Panc1 (cell line): ENCODE measurements at regions not wholly inside any gene's neighbourhood (a gene's known extent, or its start where the extent isn't known, plus 50 kb on each side); places are given as distances from the start of the nearest gene placed in this dataset.

ENCODE experiments used
- POLR2AphosphoS5 ChIP-seq: IDR thresholded peaks from 2 replicates; pipeline ENCODE4 v1.6.1; 2012; ENCODE audit warnings: mild to moderate bottlenecking, low read depth, low read length, moderate library complexity
- TF ChIP-seq, protein P1 (sequence below): fragments of 450-650 bp; IDR thresholded peaks from 2 replicates; pipeline ENCODE4 v1.5.1; 2017; ENCODE audit warnings: mild to moderate bottlenecking
- TF ChIP-seq, protein P2 (sequence below), 2 experiments: IDR thresholded peaks; 2 replicates each; pipeline ENCODE4 v1.6.1; 2011 to 2012; ENCODE audit warnings: low read depth in 2 of 2, control low read depth in 1 of 2, low read length in 1 of 2, mild to moderate bottlenecking in 1 of 2, moderate library complexity in 1 of 2; ENCODE audit not compliant: insufficient read depth in 1 of 2

DNA sequence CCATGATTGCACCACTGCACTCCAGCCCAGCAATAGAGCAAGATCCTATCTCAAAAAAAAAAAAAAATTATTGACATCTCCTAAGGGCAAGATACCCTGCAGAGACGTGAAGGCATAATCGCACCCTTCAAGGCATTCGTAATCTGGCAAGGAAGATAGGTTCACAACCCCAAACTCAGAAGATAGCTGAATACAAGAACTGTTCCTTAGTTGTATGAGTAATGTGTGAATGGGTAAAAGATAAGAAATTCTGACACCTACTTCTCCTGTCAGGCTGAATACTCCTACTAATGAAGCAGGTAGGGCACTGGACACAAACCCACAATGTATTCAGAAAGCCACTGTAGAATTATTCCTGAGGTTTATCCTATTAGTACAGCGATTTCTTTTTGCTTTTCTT, 882.4 kb upstream of the AUTS2 start:
- TF ChIP-seq, protein P1, sequence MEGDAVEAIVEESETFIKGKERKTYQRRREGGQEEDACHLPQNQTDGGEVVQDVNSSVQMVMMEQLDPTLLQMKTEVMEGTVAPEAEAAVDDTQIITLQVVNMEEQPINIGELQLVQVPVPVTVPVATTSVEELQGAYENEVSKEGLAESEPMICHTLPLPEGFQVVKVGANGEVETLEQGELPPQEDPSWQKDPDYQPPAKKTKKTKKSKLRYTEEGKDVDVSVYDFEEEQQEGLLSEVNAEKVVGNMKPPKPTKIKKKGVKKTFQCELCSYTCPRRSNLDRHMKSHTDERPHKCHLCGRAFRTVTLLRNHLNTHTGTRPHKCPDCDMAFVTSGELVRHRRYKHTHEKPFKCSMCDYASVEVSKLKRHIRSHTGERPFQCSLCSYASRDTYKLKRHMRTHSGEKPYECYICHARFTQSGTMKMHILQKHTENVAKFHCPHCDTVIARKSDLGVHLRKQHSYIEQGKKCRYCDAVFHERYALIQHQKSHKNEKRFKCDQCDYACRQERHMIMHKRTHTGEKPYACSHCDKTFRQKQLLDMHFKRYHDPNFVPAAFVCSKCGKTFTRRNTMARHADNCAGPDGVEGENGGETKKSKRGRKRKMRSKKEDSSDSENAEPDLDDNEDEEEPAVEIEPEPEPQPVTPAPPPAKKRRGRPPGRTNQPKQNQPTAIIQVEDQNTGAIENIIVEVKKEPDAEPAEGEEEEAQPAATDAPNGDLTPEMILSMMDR: no peak
- no peak for TF ChIP-seq POLR2AphosphoS5
- TF ChIP-seq, protein P2, sequence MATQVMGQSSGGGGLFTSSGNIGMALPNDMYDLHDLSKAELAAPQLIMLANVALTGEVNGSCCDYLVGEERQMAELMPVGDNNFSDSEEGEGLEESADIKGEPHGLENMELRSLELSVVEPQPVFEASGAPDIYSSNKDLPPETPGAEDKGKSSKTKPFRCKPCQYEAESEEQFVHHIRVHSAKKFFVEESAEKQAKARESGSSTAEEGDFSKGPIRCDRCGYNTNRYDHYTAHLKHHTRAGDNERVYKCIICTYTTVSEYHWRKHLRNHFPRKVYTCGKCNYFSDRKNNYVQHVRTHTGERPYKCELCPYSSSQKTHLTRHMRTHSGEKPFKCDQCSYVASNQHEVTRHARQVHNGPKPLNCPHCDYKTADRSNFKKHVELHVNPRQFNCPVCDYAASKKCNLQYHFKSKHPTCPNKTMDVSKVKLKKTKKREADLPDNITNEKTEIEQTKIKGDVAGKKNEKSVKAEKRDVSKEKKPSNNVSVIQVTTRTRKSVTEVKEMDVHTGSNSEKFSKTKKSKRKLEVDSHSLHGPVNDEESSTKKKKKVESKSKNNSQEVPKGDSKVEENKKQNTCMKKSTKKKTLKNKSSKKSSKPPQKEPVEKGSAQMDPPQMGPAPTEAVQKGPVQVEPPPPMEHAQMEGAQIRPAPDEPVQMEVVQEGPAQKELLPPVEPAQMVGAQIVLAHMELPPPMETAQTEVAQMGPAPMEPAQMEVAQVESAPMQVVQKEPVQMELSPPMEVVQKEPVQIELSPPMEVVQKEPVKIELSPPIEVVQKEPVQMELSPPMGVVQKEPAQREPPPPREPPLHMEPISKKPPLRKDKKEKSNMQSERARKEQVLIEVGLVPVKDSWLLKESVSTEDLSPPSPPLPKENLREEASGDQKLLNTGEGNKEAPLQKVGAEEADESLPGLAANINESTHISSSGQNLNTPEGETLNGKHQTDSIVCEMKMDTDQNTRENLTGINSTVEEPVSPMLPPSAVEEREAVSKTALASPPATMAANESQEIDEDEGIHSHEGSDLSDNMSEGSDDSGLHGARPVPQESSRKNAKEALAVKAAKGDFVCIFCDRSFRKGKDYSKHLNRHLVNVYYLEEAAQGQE (IDR thresholded peaks at IDR 0.05; ENCODE audit: insufficient read depth in 1 of 2, low read depth in 2 of 2, low read length in 1 of 2): no peak
